ENCODE measurements at regions not wholly inside any gene's neighbourhood (a gene's known extent, or its start where the extent isn't known, plus 50 kb on each side); places are given as distances from the start of the nearest gene placed in this dataset.

DNA sequence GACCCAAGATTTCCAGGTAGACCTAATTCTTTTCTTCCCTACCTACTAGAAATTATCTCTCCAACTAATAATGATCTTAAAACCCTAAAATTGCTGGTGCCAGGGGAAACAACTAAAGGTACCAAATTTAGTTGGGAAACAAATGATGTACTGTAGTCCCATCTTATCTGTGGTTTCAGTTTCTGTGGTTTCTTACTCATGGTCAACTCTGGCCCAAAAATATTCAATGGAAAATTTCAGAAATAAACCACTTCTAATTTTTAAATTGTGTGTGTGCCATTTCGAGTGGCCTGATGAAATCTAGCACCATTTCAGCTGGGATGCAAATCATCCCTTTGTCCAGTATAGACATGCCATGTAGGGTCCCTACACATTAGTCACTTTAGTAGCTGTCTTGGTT is 475.2 kb upstream of the EPHA7 start (continued):
- no peak for TF ChIP-seq AKNA (CRISPR knock-in tag; IDR thresholded peaks at IDR 0.05; ENCODE audit: borderline replicate concordance)
- TF ChIP-seq ZSCAN12 (CRISPR knock-in tag; IDR thresholded peaks at IDR 0.05) = no peak
- TF ChIP-seq, protein P1, sequence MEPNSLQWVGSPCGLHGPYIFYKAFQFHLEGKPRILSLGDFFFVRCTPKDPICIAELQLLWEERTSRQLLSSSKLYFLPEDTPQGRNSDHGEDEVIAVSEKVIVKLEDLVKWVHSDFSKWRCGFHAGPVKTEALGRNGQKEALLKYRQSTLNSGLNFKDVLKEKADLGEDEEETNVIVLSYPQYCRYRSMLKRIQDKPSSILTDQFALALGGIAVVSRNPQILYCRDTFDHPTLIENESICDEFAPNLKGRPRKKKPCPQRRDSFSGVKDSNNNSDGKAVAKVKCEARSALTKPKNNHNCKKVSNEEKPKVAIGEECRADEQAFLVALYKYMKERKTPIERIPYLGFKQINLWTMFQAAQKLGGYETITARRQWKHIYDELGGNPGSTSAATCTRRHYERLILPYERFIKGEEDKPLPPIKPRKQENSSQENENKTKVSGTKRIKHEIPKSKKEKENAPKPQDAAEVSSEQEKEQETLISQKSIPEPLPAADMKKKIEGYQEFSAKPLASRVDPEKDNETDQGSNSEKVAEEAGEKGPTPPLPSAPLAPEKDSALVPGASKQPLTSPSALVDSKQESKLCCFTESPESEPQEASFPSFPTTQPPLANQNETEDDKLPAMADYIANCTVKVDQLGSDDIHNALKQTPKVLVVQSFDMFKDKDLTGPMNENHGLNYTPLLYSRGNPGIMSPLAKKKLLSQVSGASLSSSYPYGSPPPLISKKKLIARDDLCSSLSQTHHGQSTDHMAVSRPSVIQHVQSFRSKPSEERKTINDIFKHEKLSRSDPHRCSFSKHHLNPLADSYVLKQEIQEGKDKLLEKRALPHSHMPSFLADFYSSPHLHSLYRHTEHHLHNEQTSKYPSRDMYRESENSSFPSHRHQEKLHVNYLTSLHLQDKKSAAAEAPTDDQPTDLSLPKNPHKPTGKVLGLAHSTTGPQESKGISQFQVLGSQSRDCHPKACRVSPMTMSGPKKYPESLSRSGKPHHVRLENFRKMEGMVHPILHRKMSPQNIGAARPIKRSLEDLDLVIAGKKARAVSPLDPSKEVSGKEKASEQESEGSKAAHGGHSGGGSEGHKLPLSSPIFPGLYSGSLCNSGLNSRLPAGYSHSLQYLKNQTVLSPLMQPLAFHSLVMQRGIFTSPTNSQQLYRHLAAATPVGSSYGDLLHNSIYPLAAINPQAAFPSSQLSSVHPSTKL (CRISPR knock-in tag; IDR thresholded peaks at IDR 0.05) = no peak

- ATAC-seq (no peak), FAIRE-seq (no peak), DNase-seq (ENCODE audit: low spot score) (no peak)
- Histone ChIP-seq H3K4me2 (ENCODE audit: low read depth, low read length) (no peak overlapping the region), H3K9ac (ENCODE audit: insufficient read depth, low read depth, low read length) (no peak overlapping the region), H3K27ac (ENCODE audit: extremely low read length, insufficient read depth, low read length) (no peak overlapping the region), H3K4me1 (ENCODE audit: insufficient read depth, low read length) (no peaks in the 10 kb centered on the region), H3K79me2 (ENCODE audit: insufficient read depth, low read length) (no peaks in the 10 kb centered on the region), H2AFZ (ENCODE audit: low read length) (no peak overlapping the region), H3K9me3 (ENCODE audit: low read length) (no peaks in the 10 kb centered on the region), H3K4me3 (replicated peaks in 1 of 3; ENCODE audit: insufficient read depth in 1 of 3, low read depth in 2 of 3, low read length in 3 of 3) (no peak overlapping the region), H4K20me1 (ENCODE audit: insufficient read depth, low read length) (no peaks in the 10 kb centered on the region), H3K27me3 (ENCODE audit: control insufficient read depth in 1 of 2, insufficient read depth in 2 of 2, low read length in 2 of 2) (no peaks in the 10 kb centered on the region), H3K36me3 (replicated peaks in 1 of 2; ENCODE audit: control insufficient read depth in 1 of 2, insufficient read depth in 2 of 2, low read length in 2 of 2) (no peaks in the 10 kb centered on the region)
- in situ Hi-C loops (cut with HindIII; ENCODE audit: extremely low pct_ligation_motif_present, low pct_unique_long_range_greater_than_20kb) (no loop called here), intact Hi-C loops (cut with micrococcal nuclease; ENCODE audit: unreplicated experiment) (no loop called here)
- ChIA-PET CTCF (ENCODE audit: low intra/inter-chr PET ratio, low total read pairs) (no interaction called here), POLR2A (no interaction called here)
- no TSS peak for BruUV-seq (replicated peaks)
- WGBS (ENCODE audit: low lambda C conversion rate) = 0% methylated on average over 2 of the region's 2 CpGs
- TF ChIP-seq MTF2 (CRISPR knock-in tag; IDR thresholded peaks at IDR 0.05; ENCODE audit: borderline replicate concordance) = no peak
- TF ChIP-seq, protein P2, sequence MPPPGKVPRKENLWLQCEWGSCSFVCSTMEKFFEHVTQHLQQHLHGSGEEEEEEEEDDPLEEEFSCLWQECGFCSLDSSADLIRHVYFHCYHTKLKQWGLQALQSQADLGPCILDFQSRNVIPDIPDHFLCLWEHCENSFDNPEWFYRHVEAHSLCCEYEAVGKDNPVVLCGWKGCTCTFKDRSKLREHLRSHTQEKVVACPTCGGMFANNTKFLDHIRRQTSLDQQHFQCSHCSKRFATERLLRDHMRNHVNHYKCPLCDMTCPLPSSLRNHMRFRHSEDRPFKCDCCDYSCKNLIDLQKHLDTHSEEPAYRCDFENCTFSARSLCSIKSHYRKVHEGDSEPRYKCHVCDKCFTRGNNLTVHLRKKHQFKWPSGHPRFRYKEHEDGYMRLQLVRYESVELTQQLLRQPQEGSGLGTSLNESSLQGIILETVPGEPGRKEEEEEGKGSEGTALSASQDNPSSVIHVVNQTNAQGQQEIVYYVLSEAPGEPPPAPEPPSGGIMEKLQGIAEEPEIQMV (CRISPR knock-in tag; IDR thresholded peaks at IDR 0.05; ENCODE audit: low read depth) = no peak
- TF ChIP-seq ZNF652 (CRISPR knock-in tag; IDR thresholded peaks at IDR 0.05; ENCODE audit: borderline replicate concordance, low read depth) = no peak
- TF ChIP-seq, protein P3, sequence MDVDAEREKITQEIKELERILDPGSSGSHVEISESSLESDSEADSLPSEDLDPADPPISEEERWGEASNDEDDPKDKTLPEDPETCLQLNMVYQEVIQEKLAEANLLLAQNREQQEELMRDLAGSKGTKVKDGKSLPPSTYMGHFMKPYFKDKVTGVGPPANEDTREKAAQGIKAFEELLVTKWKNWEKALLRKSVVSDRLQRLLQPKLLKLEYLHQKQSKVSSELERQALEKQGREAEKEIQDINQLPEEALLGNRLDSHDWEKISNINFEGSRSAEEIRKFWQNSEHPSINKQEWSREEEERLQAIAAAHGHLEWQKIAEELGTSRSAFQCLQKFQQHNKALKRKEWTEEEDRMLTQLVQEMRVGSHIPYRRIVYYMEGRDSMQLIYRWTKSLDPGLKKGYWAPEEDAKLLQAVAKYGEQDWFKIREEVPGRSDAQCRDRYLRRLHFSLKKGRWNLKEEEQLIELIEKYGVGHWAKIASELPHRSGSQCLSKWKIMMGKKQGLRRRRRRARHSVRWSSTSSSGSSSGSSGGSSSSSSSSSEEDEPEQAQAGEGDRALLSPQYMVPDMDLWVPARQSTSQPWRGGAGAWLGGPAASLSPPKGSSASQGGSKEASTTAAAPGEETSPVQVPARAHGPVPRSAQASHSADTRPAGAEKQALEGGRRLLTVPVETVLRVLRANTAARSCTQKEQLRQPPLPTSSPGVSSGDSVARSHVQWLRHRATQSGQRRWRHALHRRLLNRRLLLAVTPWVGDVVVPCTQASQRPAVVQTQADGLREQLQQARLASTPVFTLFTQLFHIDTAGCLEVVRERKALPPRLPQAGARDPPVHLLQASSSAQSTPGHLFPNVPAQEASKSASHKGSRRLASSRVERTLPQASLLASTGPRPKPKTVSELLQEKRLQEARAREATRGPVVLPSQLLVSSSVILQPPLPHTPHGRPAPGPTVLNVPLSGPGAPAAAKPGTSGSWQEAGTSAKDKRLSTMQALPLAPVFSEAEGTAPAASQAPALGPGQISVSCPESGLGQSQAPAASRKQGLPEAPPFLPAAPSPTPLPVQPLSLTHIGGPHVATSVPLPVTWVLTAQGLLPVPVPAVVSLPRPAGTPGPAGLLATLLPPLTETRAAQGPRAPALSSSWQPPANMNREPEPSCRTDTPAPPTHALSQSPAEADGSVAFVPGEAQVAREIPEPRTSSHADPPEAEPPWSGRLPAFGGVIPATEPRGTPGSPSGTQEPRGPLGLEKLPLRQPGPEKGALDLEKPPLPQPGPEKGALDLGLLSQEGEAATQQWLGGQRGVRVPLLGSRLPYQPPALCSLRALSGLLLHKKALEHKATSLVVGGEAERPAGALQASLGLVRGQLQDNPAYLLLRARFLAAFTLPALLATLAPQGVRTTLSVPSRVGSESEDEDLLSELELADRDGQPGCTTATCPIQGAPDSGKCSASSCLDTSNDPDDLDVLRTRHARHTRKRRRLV (CRISPR knock-in tag; IDR thresholded peaks at IDR 0.05) = no peak
Observed at GRCh38 chr6:93889713-93890112, 470.4 kb upstream of the EPHA7 start.

All from HepG2 (cell line).